ENCODE measurements at regions not wholly inside any gene's neighbourhood (a gene's known extent, or its start where the extent isn't known, plus 50 kb on each side); places are given as distances from the start of the nearest gene placed in this dataset.
"Not testable (repeated sequence)": the region's sequence is repeated elsewhere in the genome, so short reads cannot be mapped to it uniquely, and the experiment has no call there.

GRCh38 chr11:37841016-37841415 is 1243.0 kb upstream of the RAG2 start:
- no peak overlapping the region for H3K4ac ChIP-seq (ENCODE audit: low read depth, low read length)
- H3K79me1 ChIP-seq (ENCODE audit: insufficient read depth, low read depth, low read length, poor library complexity, severe bottlenecking) = no peaks in the 10 kb centered on the region
- no peak overlapping the region for H2BK5ac ChIP-seq (ENCODE audit: insufficient read length, low read length)
- H3K79me2 ChIP-seq (ENCODE audit: insufficient read depth, low read length) = no peaks in the 10 kb centered on the region
- no peak overlapping the region for H3K4me3 Mint-ChIP-seq
- no peaks in the 10 kb centered on the region for H3K27me3 ChIP-seq (ENCODE audit: insufficient read depth, low read length)
- no peaks in the 10 kb centered on the region for H3K23me2 ChIP-seq (ENCODE audit: insufficient read length, low read depth, low read length, poor library complexity, severe bottlenecking)
- no peak overlapping the region for H4K5ac ChIP-seq (ENCODE audit: insufficient read length, low read depth, low read length)
- H3K9me3 ChIP-seq (ENCODE audit: control insufficient read depth, low read depth, low read length) = no peaks in the 10 kb centered on the region
- H2BK12ac ChIP-seq (ENCODE audit: insufficient read length, low read depth, low read length) = no peak overlapping the region
- H3K23ac ChIP-seq (ENCODE audit: insufficient read length, low read depth, low read length) = no peak overlapping the region
- DNase-seq = no peak
- TF ChIP-seq, protein P1, sequence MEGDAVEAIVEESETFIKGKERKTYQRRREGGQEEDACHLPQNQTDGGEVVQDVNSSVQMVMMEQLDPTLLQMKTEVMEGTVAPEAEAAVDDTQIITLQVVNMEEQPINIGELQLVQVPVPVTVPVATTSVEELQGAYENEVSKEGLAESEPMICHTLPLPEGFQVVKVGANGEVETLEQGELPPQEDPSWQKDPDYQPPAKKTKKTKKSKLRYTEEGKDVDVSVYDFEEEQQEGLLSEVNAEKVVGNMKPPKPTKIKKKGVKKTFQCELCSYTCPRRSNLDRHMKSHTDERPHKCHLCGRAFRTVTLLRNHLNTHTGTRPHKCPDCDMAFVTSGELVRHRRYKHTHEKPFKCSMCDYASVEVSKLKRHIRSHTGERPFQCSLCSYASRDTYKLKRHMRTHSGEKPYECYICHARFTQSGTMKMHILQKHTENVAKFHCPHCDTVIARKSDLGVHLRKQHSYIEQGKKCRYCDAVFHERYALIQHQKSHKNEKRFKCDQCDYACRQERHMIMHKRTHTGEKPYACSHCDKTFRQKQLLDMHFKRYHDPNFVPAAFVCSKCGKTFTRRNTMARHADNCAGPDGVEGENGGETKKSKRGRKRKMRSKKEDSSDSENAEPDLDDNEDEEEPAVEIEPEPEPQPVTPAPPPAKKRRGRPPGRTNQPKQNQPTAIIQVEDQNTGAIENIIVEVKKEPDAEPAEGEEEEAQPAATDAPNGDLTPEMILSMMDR (conservative IDR thresholded peaks at IDR 0.05) = no peak
- H2BK120ac ChIP-seq (ENCODE audit: low read depth, low read length, poor library complexity, severe bottlenecking) = no peak overlapping the region
- no peaks in the 10 kb centered on the region for H3K9me3 Mint-ChIP-seq
- no peak overlapping the region for H3K4me2 ChIP-seq (ENCODE audit: insufficient read depth, insufficient read length, low read length)
- H3K36me3 Mint-ChIP-seq (ENCODE audit: insufficient read depth in 1 of 3, low read depth in 3 of 3) = no peaks in the 10 kb centered on the region; a peak in 2 of 7 replicates
- no peak overlapping the region for H2AK5ac ChIP-seq (ENCODE audit: insufficient read length, low read length)
- no peak overlapping the region for H2AFZ ChIP-seq (ENCODE audit: low read length)
- no peak overlapping the region for H3K18ac ChIP-seq (ENCODE audit: insufficient read length, low read depth, low read length)
- no peak overlapping the region for H2BK15ac ChIP-seq (ENCODE audit: low read depth, low read length)
- no peak overlapping the region for H4K91ac ChIP-seq (ENCODE audit: insufficient read length, low read depth, low read length)
- no peak overlapping the region for H3K27ac ChIP-seq (ENCODE audit: insufficient read length, low read depth, low read length)
- H4K20me1 ChIP-seq (ENCODE audit: control insufficient read depth, insufficient read depth, insufficient read length) = no peaks in the 10 kb centered on the region
- H3K14ac ChIP-seq (ENCODE audit: insufficient read depth, low read length) = no peak overlapping the region
- peaks cover 0 to 2% of the 10 kb centered on the region in 2 experiments; a peak in 1 of 4 replicates for H3K4me1 Mint-ChIP-seq
- no peak overlapping the region for H3K27ac Mint-ChIP-seq
- no peak overlapping the region for H3K9ac ChIP-seq (ENCODE audit: extremely low read depth, insufficient read length, low read length)
- no peak overlapping the region for H3T11ph ChIP-seq (ENCODE audit: low read length)
- H2BK20ac ChIP-seq (ENCODE audit: low read depth, low read length, poor library complexity, severe bottlenecking) = no peak overlapping the region
- H3K56ac ChIP-seq (ENCODE audit: insufficient read length, low read depth, low read length) = no peak overlapping the region
- no CpG with 5 or more reads among the region's 2 CpGs for WGBS (ENCODE audit: extremely low coverage, insufficient read length, low lambda C conversion rate)
- H3K4me1 ChIP-seq (ENCODE audit: insufficient read depth, low read length) = no peaks in the 10 kb centered on the region
- no peaks in the 10 kb centered on the region for H3K27me3 Mint-ChIP-seq (ENCODE audit: low read depth)
- no peak overlapping the region for H4K8ac ChIP-seq (replicated peaks; ENCODE audit: insufficient read length, low read depth, low read length)

- H3K9me3 Mint-ChIP-seq; H3K9ac ChIP-seq (ENCODE audit: extremely low read depth, insufficient read length, low read length); DNase-seq; H3K27me3 Mint-ChIP-seq (ENCODE audit: low read depth); H3K4me3 Mint-ChIP-seq; H3K56ac ChIP-seq (ENCODE audit: insufficient read length, low read depth, low read length); H2BK15ac ChIP-seq (ENCODE audit: low read depth, low read length); H3K79me1 ChIP-seq (ENCODE audit: insufficient read depth, low read depth, low read length, poor library complexity, severe bottlenecking); H2BK20ac ChIP-seq (ENCODE audit: low read depth, low read length, poor library complexity, severe bottlenecking); H4K5ac ChIP-seq (ENCODE audit: insufficient read length, low read depth, low read length); H3K4me1 ChIP-seq (ENCODE audit: insufficient read depth, low read length); H3K27ac Mint-ChIP-seq; H3K4me1 Mint-ChIP-seq; H4K91ac ChIP-seq (ENCODE audit: insufficient read length, low read depth, low read length); H2BK120ac ChIP-seq (ENCODE audit: low read depth, low read length, poor library complexity, severe bottlenecking); H3K23ac ChIP-seq (ENCODE audit: insufficient read length, low read depth, low read length); H3K18ac ChIP-seq (ENCODE audit: insufficient read length, low read depth, low read length); H2BK12ac ChIP-seq (ENCODE audit: insufficient read length, low read depth, low read length); H3K9me3 ChIP-seq (ENCODE audit: control insufficient read depth, low read depth, low read length); H4K20me1 ChIP-seq (ENCODE audit: control insufficient read depth, insufficient read depth, insufficient read length); H3K4ac ChIP-seq (ENCODE audit: low read depth, low read length); H3T11ph ChIP-seq (ENCODE audit: low read length); H3K27ac ChIP-seq (ENCODE audit: insufficient read length, low read depth, low read length); H3K14ac ChIP-seq (ENCODE audit: insufficient read depth, low read length); H3K27me3 ChIP-seq (ENCODE audit: insufficient read depth, low read length); H2AFZ ChIP-seq (ENCODE audit: low read length); H2AK5ac ChIP-seq (ENCODE audit: insufficient read length, low read length); H3K36me3 Mint-ChIP-seq (ENCODE audit: insufficient read depth in 1 of 3, low read depth in 3 of 3); H3K79me2 ChIP-seq (ENCODE audit: insufficient read depth, low read length); H4K8ac ChIP-seq (replicated peaks; ENCODE audit: insufficient read length, low read depth, low read length); H2BK5ac ChIP-seq (ENCODE audit: insufficient read length, low read length); H3K23me2 ChIP-seq (ENCODE audit: insufficient read length, low read depth, low read length, poor library complexity, severe bottlenecking); H3K4me2 ChIP-seq (ENCODE audit: insufficient read depth, insufficient read length, low read length): not testable (repeated sequence)
- WGBS (ENCODE audit: extremely low coverage, insufficient read length, low lambda C conversion rate) = no CpG with 5 or more reads among the region's 2 CpGs
Observed at GRCh38 chr11:37840345-37840744, 1242.3 kb upstream of the RAG2 start.
